ENCODE measurements at regions not wholly inside any gene's neighbourhood (a gene's known extent, or its start where the extent isn't known, plus 50 kb on each side); places are given as distances from the start of the nearest gene placed in this dataset.

DNA sequence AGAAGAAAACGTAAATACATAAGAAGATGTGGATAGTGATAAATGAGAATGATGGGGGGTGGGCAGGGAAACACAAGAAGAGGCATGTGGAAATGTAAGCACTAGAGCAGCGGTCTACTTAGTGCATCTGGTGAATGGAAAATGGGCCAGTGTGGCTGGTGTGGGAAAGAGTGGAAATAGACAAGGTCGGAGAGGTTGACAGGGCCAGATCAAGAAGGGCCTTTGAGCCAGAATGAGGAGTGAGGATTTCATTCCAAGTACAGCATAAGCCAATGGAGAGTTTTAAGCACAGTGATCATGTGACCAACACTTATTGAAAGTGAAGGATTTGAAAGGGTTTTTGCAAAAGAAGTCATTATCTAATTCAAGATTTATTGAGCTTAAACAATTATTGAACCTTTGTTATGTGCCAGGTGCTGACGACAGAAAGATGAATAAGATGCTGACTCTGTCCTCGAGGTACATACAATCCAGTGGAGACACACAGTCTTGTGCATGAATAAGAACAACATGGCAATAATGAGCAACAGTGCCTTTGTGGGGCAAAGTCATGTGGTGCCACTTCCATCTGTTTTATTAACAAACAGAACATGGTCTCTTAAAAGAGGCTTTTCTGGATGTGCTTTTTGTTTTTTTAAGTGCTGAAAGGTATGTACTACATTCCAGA lies 124.1 kb downstream of the MFSD1 start:
- Mint-ChIP-seq H3K36me3 (ENCODE audit: low read depth) (no peaks in the 10 kb centered on the region), H3K4me1 (no peaks in the 10 kb centered on the region), H3K4me3 (no peak overlapping the region), H3K27me3 (ENCODE audit: insufficient read depth, low read depth, poor library complexity) (no peaks in the 10 kb centered on the region), H3K9me3 (no peaks in the 10 kb centered on the region), H3K27ac (no peak overlapping the region; the same call in 1 of the 2 replicates)
- no peak for DNase-seq (ENCODE audit: low spot score)
- Histone ChIP-seq H3K4me2 (no peak overlapping the region), H3K79me2 (replicated peaks; ENCODE audit: insufficient read depth) (no peaks in the 10 kb centered on the region), H3K9me2 (ENCODE audit: insufficient read depth) (no peaks in the 10 kb centered on the region; the same call in 1 of the 2 replicates), H3F3A (replicated peaks; ENCODE audit: low read depth) (no peaks in the 10 kb centered on the region), H4K20me1 (replicated peaks; ENCODE audit: insufficient read depth) (no peaks in the 10 kb centered on the region), H3K4me3 (no peak overlapping the region), H2AFZ (no peak overlapping the region), H3K36me3 (ENCODE audit: insufficient read depth) (no peaks in the 10 kb centered on the region), H3K27ac (ENCODE audit: low read depth) (no peak overlapping the region), H3K4me1 (ENCODE audit: insufficient read depth) (no peaks in the 10 kb centered on the region), H3K27me3 (ENCODE audit: insufficient read depth) (no peaks in the 10 kb centered on the region)
- no peak for ATAC-seq
- TF ChIP-seq STAT1 (IDR thresholded peaks at IDR 0.05; ENCODE audit: unreplicated experiment) (no peak), EZH2phosphoT487 (IDR thresholded peaks at IDR 0.05; ENCODE audit: unreplicated experiment) (no peak), ZNF331 (CRISPR knock-in tag; IDR thresholded peaks at IDR 0.05; ENCODE audit: low read depth) (no peak), NANOG (IDR thresholded peaks at IDR 0.05; ENCODE audit: borderline replicate concordance) (no peak), JUNB (IDR thresholded peaks at IDR 0.05; ENCODE audit: unreplicated experiment) (no peak), CREB1 (CRISPR knock-in tag; IDR thresholded peaks at IDR 0.05; ENCODE audit: low read depth) (no peak), ZNF114 (CRISPR knock-in tag; IDR thresholded peaks at IDR 0.05) (no peak), EZH2 (IDR thresholded peaks at IDR 0.05; ENCODE audit: low read depth, unreplicated experiment) (no peak), POLR2AphosphoS5 (IDR thresholded peaks at IDR 0.05; ENCODE audit: low read depth) (no peak)
- TF ChIP-seq, protein P1, sequence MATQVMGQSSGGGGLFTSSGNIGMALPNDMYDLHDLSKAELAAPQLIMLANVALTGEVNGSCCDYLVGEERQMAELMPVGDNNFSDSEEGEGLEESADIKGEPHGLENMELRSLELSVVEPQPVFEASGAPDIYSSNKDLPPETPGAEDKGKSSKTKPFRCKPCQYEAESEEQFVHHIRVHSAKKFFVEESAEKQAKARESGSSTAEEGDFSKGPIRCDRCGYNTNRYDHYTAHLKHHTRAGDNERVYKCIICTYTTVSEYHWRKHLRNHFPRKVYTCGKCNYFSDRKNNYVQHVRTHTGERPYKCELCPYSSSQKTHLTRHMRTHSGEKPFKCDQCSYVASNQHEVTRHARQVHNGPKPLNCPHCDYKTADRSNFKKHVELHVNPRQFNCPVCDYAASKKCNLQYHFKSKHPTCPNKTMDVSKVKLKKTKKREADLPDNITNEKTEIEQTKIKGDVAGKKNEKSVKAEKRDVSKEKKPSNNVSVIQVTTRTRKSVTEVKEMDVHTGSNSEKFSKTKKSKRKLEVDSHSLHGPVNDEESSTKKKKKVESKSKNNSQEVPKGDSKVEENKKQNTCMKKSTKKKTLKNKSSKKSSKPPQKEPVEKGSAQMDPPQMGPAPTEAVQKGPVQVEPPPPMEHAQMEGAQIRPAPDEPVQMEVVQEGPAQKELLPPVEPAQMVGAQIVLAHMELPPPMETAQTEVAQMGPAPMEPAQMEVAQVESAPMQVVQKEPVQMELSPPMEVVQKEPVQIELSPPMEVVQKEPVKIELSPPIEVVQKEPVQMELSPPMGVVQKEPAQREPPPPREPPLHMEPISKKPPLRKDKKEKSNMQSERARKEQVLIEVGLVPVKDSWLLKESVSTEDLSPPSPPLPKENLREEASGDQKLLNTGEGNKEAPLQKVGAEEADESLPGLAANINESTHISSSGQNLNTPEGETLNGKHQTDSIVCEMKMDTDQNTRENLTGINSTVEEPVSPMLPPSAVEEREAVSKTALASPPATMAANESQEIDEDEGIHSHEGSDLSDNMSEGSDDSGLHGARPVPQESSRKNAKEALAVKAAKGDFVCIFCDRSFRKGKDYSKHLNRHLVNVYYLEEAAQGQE (IDR thresholded peaks at IDR 0.05; ENCODE audit: unreplicated experiment) = no peak
- TF ChIP-seq, protein P2, sequence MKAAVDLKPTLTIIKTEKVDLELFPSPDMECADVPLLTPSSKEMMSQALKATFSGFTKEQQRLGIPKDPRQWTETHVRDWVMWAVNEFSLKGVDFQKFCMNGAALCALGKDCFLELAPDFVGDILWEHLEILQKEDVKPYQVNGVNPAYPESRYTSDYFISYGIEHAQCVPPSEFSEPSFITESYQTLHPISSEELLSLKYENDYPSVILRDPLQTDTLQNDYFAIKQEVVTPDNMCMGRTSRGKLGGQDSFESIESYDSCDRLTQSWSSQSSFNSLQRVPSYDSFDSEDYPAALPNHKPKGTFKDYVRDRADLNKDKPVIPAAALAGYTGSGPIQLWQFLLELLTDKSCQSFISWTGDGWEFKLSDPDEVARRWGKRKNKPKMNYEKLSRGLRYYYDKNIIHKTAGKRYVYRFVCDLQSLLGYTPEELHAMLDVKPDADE (IDR thresholded peaks at IDR 0.05) = no peak
- TF ChIP-seq, protein P3, sequence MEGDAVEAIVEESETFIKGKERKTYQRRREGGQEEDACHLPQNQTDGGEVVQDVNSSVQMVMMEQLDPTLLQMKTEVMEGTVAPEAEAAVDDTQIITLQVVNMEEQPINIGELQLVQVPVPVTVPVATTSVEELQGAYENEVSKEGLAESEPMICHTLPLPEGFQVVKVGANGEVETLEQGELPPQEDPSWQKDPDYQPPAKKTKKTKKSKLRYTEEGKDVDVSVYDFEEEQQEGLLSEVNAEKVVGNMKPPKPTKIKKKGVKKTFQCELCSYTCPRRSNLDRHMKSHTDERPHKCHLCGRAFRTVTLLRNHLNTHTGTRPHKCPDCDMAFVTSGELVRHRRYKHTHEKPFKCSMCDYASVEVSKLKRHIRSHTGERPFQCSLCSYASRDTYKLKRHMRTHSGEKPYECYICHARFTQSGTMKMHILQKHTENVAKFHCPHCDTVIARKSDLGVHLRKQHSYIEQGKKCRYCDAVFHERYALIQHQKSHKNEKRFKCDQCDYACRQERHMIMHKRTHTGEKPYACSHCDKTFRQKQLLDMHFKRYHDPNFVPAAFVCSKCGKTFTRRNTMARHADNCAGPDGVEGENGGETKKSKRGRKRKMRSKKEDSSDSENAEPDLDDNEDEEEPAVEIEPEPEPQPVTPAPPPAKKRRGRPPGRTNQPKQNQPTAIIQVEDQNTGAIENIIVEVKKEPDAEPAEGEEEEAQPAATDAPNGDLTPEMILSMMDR (conservative IDR thresholded peaks at IDR 0.05; ENCODE audit: low read depth in 2 of 2) = no peak
- TF ChIP-seq, protein P4, sequence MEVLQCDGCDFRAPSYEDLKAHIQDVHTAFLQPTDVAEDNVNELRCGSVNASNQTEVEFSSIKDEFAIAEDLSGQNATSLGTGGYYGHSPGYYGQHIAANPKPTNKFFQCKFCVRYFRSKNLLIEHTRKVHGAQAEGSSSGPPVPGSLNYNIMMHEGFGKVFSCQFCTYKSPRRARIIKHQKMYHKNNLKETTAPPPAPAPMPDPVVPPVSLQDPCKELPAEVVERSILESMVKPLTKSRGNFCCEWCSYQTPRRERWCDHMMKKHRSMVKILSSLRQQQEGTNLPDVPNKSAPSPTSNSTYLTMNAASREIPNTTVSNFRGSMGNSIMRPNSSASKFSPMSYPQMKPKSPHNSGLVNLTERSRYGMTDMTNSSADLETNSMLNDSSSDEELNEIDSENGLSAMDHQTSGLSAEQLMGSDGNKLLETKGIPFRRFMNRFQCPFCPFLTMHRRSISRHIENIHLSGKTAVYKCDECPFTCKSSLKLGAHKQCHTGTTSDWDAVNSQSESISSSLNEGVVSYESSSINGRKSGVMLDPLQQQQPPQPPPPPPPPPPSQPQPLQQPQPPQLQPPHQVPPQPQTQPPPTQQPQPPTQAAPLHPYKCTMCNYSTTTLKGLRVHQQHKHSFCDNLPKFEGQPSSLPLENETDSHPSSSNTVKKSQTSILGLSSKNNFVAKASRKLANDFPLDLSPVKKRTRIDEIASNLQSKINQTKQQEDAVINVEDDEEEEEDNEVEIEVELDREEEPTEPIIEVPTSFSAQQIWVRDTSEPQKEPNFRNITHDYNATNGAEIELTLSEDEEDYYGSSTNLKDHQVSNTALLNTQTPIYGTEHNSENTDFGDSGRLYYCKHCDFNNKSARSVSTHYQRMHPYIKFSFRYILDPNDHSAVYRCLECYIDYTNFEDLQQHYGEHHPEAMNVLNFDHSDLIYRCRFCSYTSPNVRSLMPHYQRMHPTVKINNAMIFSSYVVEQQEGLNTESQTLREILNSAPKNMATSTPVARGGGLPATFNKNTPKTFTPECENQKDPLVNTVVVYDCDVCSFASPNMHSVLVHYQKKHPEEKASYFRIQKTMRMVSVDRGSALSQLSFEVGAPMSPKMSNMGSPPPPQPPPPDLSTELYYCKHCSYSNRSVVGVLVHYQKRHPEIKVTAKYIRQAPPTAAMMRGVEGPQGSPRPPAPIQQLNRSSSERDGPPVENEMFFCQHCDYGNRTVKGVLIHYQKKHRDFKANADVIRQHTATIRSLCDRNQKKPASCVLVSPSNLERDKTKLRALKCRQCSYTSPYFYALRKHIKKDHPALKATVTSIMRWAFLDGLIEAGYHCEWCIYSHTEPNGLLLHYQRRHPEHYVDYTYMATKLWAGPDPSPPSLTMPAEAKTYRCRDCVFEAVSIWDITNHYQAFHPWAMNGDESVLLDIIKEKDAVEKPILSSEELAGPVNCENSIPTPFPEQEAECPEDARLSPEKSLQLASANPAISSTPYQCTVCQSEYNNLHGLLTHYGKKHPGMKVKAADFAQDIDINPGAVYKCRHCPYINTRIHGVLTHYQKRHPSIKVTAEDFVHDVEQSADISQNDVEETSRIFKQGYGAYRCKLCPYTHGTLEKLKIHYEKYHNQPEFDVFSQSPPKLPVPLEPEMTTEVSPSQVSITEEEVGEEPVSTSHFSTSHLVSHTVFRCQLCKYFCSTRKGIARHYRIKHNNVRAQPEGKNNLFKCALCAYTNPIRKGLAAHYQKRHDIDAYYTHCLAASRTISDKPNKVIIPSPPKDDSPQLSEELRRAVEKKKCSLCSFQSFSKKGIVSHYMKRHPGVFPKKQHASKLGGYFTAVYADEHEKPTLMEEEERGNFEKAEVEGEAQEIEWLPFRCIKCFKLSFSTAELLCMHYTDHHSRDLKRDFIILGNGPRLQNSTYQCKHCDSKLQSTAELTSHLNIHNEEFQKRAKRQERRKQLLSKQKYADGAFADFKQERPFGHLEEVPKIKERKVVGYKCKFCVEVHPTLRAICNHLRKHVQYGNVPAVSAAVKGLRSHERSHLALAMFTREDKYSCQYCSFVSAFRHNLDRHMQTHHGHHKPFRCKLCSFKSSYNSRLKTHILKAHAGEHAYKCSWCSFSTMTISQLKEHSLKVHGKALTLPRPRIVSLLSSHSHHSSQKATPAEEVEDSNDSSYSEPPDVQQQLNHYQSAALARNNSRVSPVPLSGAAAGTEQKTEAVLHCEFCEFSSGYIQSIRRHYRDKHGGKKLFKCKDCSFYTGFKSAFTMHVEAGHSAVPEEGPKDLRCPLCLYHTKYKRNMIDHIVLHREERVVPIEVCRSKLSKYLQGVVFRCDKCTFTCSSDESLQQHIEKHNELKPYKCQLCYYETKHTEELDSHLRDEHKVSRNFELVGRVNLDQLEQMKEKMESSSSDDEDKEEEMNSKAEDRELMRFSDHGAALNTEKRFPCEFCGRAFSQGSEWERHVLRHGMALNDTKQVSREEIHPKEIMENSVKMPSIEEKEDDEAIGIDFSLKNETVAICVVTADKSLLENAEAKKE (CRISPR knock-in tag; IDR thresholded peaks at IDR 0.05) = no peak
